Skin epidermis (tissue), 12 donors: ENCODE measurements at regions not wholly inside any gene's neighbourhood (a gene's known extent, or its start where the extent isn't known, plus 50 kb on each side); places are given as distances from the start of the nearest gene placed in this dataset.

Experiments used
- H3K27ac ChIP-seq, 21 experiments: fragments of 200-600 bp; sonication (generic) in 11 of 21; one replicate each; pipeline ENCODE4 v1.5.0; 2020; ENCODE audit warnings: mild to moderate bottlenecking in 3 of 21, inconsistent platforms in 2 of 21, moderate library complexity in 2 of 21
- H3K4me3 ChIP-seq, 7 experiments: fragments of 200-600 bp; sonication (generic) in 2 of 7; one replicate each; pipeline ENCODE4 v1.5.0; 2020; ENCODE audit warnings: inconsistent platforms in 2 of 7, mild to moderate bottlenecking in 2 of 7, moderate library complexity in 1 of 7

DNA sequence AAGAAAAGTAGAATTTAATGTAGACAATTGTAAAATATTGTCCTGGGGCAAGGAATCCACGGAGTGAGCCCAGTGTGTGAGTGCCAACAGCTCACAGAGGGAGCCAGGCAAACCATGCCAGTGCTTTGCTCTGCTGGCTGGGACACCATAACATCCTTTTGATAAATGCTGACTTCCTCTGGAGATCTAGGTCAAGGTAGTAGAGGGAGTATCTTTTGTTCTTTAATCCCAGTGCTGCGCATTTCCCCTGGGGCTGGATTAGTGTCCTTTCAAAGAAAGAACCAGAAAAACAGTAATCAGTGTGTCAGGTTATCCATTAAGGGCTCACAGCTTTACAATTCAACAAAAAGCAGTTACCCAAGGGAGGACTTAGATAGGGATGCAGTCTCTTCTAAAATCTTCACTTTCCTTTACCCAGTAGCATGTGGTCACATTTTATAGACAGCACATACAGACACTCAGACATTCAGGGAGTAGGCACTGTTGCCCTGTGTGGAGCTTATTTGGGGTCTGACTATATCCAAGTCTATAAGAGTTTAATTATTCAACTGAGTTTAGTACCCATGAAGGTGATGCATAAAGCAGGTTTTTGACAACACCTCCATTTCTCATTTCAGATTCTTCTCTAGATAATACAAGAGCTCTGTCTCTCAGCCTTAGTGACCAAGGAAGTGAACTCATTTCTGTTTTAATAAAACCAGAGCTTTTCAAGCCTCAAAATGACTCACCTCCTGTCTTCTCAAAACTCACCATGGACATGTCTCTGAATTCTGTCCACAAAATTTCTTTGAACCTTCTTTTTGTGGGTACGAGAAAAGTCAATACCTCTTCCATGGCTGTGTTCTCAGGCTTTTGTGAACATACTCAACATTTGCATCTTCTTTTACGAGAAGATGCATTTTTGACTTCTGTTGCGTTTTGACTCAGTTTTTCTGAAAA lies 215.3 kb downstream of the BRINP2 start:
- Histone ChIP-seq H3K4me3 (no peak overlapping the region), H3K27ac (no peak overlapping the region)

DNA sequence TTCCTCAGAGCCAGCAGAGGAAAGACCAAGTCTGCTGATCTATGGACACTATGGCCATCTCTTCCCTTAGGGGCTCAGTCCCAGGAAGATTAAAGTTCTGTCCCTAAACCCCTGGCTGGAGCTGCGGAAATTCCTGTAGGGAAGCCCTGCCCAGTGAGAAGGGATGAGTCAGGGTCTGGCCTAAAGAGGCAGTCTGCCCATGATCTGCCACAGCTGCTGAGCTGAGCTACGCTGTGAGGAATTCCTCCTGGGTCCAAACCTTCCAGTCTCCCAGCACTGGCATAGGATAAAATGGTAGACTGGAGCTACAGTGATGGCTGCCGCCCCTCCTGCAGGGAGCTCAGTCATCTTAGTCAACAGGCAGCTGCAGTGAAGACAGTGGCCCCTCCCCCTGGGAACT lies 213.7 kb downstream of the BRINP2 start:
- no peak overlapping the region for H3K27ac ChIP-seq
- H3K4me3 ChIP-seq, result no peak overlapping the region

DNA sequence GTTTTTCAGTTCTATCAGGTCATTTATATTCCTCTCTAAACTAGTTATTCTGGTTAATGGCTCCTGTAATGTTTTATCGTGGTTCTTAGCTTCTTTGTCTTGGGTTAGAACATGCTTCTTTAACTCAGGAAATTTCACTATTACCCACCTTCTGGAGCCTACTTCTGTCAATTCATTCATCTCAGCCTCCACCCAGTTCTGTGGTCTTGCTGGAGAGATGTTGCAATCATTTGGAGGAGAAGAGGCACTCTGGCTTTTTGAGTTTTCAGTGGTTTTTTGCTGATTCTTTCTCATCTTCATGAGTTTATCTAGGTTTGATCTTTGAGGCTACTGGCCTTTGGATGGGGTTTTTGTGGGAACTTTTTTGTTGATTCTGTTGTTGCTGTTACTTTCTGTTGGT lies 213.0 kb downstream of the BRINP2 start:
- Histone ChIP-seq H3K27ac (no peak overlapping the region), H3K4me3 (no peak overlapping the region)

DNA sequence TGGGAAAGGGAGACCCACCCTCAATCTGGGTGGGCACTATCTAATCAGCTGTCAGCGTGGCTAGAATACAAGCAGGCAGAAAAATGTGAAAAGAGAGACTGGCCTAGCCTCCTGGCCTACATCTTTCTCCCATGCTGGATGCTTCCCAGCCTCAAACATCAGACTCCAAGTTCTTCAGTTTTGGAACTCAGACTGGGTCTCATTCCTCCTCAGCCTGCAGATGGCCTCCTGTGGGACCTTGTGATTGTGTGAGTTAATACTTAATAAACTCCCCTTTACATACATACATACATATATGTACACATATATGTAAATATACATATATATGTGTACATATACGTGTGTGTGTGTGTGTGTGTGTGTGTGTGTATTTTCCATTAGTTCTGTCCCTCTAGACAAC lies 207.1 kb downstream of the BRINP2 start:
- no peak overlapping the region for H3K27ac ChIP-seq
- H3K4me3 ChIP-seq, result no peak overlapping the region

DNA sequence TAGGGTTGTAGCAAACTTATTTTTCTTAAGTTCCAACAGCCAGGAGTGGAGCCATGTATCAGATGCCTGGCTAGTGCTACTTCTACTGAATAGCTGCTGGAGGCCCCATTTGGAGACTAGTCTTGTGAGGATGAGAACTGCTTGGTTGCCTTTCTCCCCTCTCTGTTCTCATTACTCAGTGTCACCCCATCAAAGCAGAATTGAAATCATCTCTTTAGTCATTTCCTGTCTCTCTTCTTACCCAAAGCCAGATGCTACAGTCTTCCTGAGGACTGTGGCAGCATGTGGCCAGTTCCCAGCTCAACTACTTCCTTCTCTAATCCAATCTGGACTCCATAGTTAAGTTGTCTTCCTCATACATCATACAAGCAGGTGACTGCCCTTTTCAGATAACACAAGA lies 197.5 kb downstream of the BRINP2 start:
- Histone ChIP-seq H3K4me3 (no peak overlapping the region), H3K27ac (no peak overlapping the region)

DNA sequence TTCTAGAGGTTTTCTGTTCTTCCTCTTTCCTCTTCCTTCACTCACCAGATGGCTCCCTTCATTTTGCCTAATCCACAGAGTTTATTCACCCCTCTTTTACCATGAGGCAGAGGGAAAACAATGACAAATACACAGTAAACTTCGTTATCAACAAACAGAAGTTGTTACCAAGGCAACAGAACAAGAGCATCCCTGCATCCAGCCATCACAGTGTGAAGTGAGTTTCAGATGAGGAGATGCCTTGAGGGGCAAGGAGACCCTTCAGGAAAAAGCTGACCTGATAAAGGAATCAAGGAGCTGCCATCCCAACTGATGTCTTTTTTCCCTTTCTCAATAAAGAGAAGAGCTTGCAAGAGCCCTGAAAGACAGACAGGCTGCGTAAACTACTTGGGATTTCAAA lies 195.3 kb downstream of the BRINP2 start:
- Histone ChIP-seq H3K4me3 (no peak overlapping the region), H3K27ac (no peak overlapping the region)

DNA sequence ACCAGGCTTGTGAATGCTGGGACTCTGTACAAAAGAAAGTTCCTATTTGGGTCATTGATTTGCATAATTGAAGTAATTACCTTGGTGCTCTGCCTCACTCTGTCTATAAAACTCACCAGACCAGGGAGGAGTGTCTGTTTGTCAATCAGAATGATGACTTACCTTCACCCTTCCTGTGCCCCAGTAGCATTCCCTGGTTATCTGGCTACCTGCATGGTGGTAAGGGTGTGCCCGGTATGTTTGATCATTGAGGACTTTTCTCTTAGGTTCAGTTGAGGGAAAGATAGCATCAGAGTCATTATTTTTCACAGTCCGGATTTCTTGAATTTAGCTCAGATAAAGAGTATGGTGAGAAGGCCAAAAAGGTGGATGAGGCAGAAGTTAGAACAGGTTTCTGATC lies 190.0 kb downstream of the BRINP2 start:
- Histone ChIP-seq H3K27ac (no peak overlapping the region), H3K4me3 (no peak overlapping the region)

DNA sequence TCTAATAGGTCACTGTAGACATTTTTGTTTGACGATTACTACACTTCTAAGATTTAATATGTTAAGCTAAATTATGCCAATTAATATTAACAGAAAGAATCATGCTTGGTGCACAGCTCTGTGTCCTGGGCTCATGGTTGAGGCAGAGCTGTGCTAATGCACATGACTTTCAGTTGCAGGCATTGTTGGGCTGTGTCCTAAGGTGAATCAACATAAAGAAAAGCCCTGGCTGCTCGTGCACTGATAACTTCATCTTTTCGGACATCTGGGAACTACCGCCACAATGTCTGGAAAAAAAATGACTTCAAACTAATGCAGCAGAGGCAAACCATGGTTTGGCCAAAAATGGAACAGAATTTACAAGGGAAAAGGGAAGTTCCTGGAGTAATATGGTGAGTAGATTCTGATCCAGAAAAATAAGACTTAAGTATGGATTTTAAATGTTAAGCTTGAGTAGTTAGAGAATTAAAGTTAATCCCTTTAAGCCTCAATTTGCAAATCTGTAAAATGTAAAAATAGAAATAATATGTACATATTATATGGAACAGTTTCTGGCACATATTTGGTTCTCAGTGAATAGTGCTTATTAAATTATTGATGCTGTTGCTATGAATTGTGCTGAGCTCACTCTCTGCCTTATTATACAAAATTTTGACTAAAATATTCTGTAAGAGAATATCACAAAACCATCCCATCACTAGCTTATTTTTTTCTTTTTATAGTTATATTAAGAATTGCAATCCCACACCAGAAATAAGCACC lies 186.1 kb downstream of the BRINP2 start:
- H3K4me3 ChIP-seq, result no peak overlapping the region
- H3K27ac ChIP-seq, result no peak overlapping the region

DNA sequence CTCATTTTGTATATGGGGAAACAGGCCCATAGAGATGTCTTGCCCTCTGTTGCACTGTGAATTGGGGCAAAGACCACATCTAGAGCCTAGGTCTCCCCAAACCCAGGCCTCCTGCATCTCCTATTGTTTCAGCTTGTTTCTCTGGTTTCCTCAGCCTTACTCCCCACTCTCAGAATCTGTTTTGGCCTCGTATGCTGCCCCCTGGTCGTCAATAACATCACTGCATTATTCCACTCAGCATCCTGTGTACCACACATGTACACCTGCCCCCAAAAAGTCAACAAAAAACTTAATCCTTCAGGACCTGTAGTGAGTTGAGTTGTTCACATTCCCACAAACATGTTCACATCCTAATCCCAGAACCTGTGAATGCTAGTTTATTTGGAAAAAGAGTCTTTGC lies 184.8 kb downstream of the BRINP2 start:
- H3K27ac ChIP-seq, result no peak overlapping the region

DNA sequence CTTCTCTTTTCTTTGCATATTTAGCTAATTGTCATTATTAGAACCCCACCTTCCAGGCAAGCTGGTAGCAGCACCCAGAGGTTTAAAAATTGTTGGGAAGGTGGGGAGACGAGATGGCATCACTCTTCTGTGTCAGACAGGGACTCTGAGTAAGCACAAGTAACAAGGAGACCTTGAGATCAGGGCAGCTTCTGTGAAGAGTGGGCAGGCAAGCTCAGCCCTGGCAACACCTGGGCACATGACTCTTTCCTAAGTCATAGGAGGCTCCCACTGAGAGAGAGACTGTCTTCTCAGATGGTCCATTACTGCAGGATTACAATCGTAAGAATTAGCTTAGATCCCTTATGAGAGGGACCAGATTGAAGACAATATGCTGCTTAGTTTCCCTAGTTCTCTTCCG lies 183.5 kb downstream of the BRINP2 start:
- Histone ChIP-seq H3K27ac (no peak overlapping the region), H3K4me3 (no peak overlapping the region)

More for the DNA sequence above, 184.8 kb downstream of the BRINP2 start:
- H3K4me3 ChIP-seq, result no peak overlapping the region

DNA sequence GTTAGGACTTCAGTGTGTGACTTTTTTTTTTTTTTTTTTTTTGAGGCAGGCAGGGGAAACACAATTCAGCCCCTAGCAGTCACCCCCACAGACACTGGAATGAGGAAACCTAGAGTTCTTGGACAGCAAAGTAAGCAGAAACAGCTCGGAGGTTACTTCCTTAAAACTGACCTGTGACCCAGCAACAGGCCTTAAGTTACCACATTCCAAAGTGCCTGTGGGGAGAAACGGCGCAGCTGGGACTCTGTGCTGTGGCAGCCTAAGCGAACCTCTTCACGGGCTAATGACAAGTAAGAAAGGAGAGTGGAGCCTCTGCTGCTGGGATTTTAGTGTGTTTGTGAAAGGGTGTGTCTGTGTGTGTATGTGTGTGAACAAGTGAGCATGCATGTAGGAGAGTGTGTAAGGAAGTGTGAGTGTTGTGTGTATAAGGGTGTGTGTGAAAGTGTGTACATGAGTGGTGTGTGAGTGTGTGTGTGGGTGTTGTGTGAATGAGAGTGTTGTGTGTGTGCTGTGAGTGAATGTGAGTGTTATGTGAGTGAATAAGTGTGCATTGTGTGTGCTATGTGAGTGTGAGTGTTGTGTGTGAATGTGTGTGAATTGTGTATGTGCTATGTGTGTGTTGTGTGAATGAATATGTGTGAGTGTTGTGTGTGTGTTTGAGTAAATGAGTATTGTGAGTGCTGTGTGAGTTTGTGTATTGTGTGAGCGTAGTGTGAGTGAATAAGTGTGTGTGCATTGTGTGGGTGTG lies 180.8 kb downstream of the BRINP2 start:
- Histone ChIP-seq H3K27ac (no peak overlapping the region), H3K4me3 (no peak overlapping the region)

DNA sequence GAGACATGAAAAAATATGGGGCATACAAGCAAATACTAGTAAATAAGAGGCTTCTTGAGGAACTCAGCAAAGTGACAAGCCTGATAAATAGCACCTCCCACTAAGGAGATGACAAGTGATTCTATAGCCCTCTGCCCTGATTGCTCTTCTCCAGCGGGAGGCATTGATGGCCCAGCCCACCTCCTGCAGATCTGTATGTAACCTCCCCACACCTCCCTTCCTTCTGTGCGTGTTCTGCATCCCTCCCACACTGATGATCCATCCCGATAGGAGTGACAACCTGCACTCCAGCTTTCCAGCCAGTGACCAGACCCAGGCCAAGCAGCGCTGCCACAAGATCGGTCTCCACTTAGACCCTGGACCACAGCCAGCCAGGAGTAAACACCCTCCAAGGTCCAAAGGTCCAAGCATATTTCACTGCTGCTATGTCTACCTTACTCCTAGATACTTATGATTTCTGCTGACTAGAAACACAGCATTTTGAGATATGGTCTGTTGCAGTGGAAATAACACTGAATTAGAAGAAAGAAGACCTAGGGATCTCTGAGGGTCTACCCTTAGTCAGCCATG lies 176.1 kb downstream of the BRINP2 start:
- no peak overlapping the region for H3K27ac ChIP-seq
- H3K4me3 ChIP-seq, result no peak overlapping the region

DNA sequence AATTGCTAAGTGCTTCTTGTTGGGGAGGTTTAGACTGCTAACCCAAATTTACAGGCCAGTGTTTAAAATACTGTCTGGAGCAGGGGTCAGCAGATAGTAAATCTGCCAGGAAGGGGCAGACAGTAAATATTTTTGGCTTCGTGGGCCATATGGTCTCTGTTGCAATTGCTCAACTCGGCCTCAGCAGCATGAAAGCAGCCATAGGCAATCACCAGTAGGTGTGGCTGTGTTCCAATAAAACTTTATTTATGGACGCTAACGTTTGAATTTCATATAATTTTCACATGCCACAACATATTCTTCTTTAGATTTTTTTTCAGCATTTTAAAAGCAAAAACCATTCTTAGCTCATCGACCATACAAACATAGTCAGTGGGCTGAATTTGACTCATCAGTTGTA lies 172.7 kb downstream of the BRINP2 start:
- no peak overlapping the region for H3K4me3 ChIP-seq
- H3K27ac ChIP-seq, result no peak overlapping the region

DNA sequence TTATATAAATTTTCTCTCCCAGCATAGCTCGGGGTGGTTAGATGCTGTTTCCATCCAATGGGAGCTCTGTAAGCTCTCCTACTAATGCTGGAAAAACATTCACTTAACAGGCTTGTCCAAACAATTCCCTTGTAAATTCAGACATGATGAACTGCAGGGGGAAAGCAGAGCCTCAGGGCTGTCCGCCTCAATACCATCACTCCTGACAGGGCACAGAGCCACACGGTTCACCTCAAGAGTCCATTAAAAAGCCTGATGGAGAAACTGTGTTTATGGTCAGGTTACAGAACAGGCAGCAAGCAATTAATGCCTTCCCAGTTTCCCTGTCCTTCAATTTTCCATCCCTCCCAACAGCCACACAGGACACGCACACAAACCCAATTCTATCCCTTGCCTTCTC lies 171.0 kb downstream of the BRINP2 start:
- Histone ChIP-seq H3K4me3 (no peak overlapping the region), H3K27ac (no peak overlapping the region)

DNA sequence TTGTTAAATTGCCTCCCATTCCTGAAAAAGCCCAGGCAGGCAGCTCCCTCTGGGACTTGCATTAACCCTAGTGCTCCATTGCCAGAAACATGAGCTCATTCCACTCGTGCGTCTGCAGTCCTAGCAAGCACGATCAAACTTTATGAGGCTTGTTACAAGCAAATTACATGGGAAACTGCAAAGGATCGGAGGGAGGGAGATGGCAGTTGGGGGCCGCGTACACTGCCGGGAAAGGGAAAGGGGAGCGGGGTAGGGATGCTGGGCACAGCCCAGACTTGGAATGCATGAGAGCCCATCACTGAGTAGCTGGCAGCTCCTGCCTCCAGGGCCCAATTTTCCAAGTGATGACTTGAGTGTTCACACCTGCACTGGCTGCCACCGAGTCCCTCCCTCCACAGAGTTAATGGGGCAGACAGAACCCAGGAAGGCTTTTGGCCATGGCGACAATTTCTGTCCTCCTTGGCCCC lies 169.9 kb downstream of the BRINP2 start:
- H3K27ac ChIP-seq, result no peak overlapping the region
- H3K4me3 ChIP-seq, result no peak overlapping the region

DNA sequence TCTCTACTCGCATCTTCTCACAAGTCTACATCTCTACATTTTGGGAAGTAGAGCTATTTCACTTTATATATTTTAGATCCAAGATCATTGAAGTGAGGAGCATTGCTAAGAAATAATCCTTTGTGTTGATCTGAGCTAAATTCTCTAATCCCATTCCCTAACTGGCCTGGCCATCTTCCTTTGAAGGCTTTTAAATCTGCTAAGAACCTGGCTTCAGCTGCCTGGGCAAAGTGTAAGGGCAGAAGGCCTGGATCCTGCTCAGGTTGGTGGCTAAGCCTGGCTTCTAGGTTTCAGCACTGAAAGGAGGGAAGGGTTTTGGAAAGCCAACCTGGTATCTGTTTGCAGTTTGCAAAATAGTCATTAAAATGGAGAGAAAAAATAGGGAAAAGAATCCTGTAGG lies 167.6 kb downstream of the BRINP2 start:
- no peak overlapping the region for H3K27ac ChIP-seq
- H3K4me3 ChIP-seq, result no peak overlapping the region

DNA sequence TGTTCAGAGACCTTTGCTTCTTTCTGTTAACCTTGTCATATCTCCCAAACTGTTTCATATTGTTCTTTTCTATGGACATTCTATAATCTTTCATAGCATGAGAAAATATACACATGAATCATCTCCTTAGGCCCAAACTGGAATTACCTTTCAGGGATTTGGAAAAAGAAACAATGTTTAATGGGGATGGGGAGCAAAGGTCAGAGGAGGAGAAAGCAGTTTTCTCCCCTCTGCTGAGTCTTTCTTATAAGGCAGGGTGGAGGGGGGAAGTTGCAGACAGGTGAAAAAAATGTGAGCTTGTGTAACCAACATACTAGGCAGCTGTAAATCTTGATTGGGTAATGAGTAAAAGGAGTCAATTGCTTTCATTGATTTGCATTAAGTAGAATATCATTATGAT lies 164.1 kb downstream of the BRINP2 start:
- Histone ChIP-seq H3K4me3 (no peak overlapping the region), H3K27ac (no peak overlapping the region)

DNA sequence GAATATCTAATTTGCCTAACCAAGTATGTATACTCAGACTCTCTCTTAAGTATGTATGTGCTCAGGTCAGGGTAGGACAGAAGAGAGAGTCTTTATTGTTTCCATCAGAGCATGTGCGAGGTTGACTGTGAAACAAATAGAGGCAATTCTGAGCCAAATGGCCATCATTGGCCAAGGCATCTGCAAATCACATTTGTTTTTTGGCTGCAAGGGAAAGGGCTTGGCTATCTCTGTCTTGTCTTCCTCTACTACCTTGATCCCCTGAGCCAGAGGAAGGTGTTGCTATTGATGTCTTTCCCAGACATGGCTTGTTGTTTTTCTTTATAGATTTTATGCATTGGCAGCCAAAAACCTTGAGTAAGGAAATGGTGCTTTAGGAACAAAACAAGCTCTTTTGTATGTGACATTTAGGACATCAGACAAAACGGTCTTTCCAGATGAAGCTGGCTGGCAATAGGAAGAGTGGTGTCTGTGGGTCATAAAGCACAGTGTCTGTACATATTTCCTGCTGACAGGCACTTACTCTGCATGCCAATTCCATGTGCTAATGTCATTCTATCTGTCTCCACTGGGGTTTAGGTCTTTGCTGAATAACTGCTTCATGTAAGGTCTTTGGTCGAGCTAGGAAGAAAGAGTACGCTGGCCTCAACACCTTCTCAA lies 163.3 kb downstream of the BRINP2 start:
- H3K27ac ChIP-seq, result no peak overlapping the region
- H3K4me3 ChIP-seq, result no peak overlapping the region
